ENCODE measurements at regions not wholly inside any gene's neighbourhood (a gene's known extent, or its start where the extent isn't known, plus 50 kb on each side); places are given as distances from the start of the nearest gene placed in this dataset.
"Not testable (repeated sequence)": the region's sequence is repeated elsewhere in the genome, so short reads cannot be mapped to it uniquely, and the experiment has no call there.

DNA sequence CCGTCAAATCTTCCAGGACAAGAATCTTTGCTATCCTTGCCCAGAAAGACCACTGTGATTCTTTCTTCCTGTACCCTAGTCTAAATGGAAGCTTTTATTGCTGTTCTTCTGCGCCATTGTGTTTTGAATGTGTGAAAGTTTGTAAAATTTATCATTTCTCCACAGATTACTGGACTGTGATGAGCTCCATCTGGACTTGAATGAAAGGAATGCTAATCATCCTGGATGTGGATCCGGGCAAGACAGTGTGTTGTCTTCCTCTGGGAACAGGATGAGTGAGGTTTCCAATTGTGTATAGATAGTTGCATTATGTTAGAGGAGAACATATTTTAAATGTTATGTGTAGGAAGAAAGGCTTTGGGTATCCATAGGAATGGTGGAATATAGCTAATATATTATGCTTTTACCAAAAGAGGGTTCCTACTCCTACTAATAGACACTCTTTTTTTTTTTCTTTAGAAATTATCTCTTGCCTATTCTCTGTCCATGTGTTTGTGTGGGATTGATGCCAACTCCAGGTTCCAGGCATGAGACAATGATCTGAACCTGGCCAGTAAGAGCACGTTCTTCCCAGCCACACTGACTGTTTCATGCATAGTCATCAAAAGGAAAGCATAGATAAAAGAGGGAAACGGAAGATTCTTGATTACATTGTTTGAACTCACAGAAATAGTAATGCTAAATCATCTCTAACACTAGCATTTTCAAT, 803.6 kb upstream of the ADGRL3 start:
- no peak overlapping the region for H3K4me3 ChIP-seq (replicated peaks; ENCODE audit: low read depth, low read length)
- TF ChIP-seq, protein P1, sequence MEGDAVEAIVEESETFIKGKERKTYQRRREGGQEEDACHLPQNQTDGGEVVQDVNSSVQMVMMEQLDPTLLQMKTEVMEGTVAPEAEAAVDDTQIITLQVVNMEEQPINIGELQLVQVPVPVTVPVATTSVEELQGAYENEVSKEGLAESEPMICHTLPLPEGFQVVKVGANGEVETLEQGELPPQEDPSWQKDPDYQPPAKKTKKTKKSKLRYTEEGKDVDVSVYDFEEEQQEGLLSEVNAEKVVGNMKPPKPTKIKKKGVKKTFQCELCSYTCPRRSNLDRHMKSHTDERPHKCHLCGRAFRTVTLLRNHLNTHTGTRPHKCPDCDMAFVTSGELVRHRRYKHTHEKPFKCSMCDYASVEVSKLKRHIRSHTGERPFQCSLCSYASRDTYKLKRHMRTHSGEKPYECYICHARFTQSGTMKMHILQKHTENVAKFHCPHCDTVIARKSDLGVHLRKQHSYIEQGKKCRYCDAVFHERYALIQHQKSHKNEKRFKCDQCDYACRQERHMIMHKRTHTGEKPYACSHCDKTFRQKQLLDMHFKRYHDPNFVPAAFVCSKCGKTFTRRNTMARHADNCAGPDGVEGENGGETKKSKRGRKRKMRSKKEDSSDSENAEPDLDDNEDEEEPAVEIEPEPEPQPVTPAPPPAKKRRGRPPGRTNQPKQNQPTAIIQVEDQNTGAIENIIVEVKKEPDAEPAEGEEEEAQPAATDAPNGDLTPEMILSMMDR (IDR thresholded peaks at IDR 0.05; ENCODE audit: low read depth, low read length, missing control alignments), result no peak
- no peak for DNase-seq (ENCODE audit: extremely low read depth, low read depth)

DNA sequence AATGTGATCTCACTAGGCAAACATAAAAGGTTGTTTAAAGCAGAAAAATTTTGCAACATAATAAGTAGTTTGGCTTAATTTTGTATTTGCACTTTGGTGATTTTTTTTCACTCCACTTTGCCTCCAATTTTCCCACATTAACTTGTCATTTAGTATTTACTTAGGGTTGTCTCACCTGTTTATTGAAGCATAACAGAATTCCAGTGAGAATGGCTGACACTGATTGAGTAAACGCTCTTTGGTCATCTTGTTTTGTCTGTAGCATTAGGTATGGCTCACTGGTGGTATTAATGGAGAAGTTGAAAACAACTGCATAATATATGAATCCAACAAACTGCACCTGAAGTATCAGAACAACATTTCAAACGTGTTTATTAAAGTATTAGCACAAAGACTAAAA, 799.5 kb upstream of the ADGRL3 start:
- TF ChIP-seq, protein P1 (IDR thresholded peaks at IDR 0.05; ENCODE audit: low read depth, low read length, missing control alignments), result no peak
- no peak for DNase-seq (ENCODE audit: extremely low read depth, low read depth)
- no peak overlapping the region for H3K4me3 ChIP-seq (replicated peaks; ENCODE audit: low read depth, low read length)

DNA sequence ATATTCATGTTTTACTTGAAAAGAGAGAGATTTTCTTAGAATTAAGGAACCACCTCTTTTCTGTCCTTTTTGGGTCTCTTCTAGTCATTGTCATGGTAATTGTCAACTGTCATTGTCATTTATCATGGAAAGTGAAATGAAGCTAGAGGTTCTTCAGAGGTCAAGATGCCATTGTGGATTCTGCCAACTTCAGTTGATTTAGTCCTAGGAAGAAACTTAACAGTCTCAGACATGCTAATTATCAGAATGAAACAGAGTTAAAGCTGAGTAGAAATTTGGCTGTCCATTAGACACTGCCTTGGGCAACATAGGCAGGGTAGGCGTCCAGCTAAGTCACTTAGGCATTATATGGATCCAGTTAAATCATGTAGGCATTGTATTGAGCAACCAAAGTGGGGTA, 796.1 kb upstream of the ADGRL3 start:
- TF ChIP-seq, protein P1 (IDR thresholded peaks at IDR 0.05; ENCODE audit: low read depth, low read length, missing control alignments), result no peak
- H3K4me3 ChIP-seq (replicated peaks; ENCODE audit: low read depth, low read length), result no peak overlapping the region
- DNase-seq (ENCODE audit: extremely low read depth, low read depth), result no peak

DNA sequence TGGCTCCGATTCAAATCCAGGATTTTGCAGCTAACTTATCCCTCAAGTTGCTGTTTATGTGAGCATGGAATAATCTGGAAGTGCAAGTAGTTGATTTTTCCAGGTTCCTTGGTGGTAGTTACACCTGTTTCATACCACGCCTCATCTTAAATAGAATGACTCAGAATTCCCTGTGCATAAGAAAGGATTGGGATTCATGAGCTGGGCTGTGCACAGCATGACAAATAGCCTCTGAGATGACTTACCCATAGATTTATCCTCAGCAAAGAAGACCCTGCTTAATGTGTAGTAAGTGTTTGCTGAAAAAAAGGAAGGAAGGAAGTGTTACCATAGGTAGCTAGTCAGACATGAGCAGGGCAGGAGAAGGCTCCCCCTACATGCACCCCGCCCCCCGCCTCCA, 777.7 kb upstream of the ADGRL3 start:
- DNase-seq (ENCODE audit: extremely low read depth, low read depth), result no peak
- TF ChIP-seq, protein P1 (IDR thresholded peaks at IDR 0.05; ENCODE audit: low read depth, low read length, missing control alignments), result no peak
- H3K4me3 ChIP-seq (replicated peaks; ENCODE audit: low read depth, low read length), result no peak overlapping the region

DNA sequence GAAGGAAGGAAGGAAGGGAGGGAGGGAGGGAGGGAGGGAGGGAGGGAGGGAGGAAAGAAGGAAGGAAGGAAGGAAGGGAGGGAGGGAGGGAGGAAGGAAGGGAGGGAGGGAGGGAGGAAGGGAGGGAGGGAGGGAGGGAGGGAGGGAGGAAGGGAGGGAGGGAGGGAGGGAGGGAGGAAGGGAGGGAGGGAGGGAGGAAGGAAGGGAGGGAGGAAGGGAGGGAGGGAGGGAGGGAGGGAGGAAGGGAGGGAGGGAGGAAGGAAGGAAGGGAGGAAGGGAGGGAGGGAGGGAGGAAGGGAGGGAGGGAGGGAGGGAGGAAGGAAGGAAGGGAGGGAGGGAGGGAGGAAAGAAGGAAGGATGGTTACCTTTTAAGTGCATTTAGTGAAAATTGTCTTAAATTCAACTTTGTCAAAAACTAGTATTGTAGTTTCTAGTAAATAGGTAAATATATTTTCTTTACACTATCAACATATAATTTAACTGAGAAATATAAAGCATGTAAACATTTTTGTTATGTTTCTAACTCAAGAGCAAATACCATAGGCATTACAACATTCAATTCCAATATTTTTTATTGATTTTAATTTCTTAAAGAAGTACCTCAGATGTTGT, 776.4 kb upstream of the ADGRL3 start:
- H3K4me3 ChIP-seq (replicated peaks; ENCODE audit: low read depth, low read length); DNase-seq (ENCODE audit: extremely low read depth, low read depth): not testable (repeated sequence)

DNA sequence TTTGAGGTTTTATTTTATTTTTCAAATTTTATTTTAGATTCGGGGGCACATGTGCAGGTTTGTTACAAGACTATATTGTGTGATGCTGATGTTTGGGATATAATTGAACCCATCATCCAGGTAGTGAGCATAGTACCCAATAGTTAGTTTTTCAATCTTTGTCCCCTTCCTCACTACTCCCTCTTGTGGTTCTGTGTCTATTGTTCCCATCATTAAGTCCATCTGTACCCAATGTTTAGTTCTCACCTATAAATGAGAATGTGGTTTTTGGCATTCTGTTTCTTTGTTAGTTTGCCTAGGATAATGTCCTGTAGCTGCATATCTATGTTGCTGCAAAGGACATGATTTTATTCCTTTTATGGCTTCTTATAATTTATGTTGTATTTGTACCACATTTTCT, 767.2 kb upstream of the ADGRL3 start:
- no peak overlapping the region for H3K4me3 ChIP-seq (replicated peaks; ENCODE audit: low read depth, low read length)
- DNase-seq (ENCODE audit: extremely low read depth, low read depth), result no peak
- TF ChIP-seq, protein P1 (IDR thresholded peaks at IDR 0.05; ENCODE audit: low read depth, low read length, missing control alignments), result no peak

DNA sequence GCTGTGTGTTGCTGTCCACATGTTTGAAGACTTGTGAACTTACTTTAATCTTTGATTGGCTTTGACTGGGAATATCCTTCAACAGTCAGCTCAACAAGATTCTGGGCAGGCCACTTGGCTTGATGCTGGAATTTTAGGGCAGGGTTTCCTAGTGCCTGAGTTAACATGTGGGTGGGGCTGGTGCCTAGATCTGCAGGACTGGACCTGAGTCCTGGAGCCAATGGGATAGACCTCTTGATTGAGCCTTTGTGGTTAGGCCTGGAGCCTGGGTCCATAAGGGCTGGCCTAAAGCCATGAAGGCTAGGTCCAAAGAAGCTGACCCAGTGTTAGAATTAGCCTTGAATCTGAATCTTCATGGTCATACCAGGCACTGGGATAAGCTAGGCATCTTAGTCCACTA, 757.1 kb upstream of the ADGRL3 start:
- no peak for DNase-seq (ENCODE audit: extremely low read depth, low read depth)
- no peak overlapping the region for H3K4me3 ChIP-seq (replicated peaks; ENCODE audit: low read depth, low read length)
- TF ChIP-seq, protein P1 (IDR thresholded peaks at IDR 0.05; ENCODE audit: low read depth, low read length, missing control alignments), result no peak
